WTC11 (cell line): ENCODE measurements at regions not wholly inside any gene's neighbourhood (a gene's known extent, or its start where the extent isn't known, plus 50 kb on each side); places are given as distances from the start of the nearest gene placed in this dataset.

Experiments used
- ATAC-seq: fragments of 200-7000 bp; cut with Tn5 transposase; 2 replicates; pipeline ENCODE4 v1.10.0; 2021; ENCODE audit warnings: mild to moderate bottlenecking, moderate library complexity
- CTCF ChIA-PET: fragments of 300-600 bp; sonication (Branson Sonifier 250); formaldehyde crosslinking; loops from one replicate; lab custom pipeline; 2021; ENCODE audit warnings: antibody characterized with exemption; lab: Charles Lee
- POLR2A ChIA-PET: fragments of 350-600 bp; sonication (Branson Sonifier 250); formaldehyde crosslinking; loops from one replicate; lab custom pipeline; 2021; ENCODE audit warnings: antibody characterized with exemption; lab: Charles Lee
- DNase-seq: peaks from one replicate; pipeline ENCODE4 v3.0.0; 2021; ENCODE audit warnings: low spot score
- H3K27ac Mint-ChIP-seq: 2 replicates; pipeline ENCODE4 v1.8.0; 2021; ENCODE audit warnings: mixed read lengths
- H3K27me3 Mint-ChIP-seq: 2 replicates; pipeline ENCODE4 v1.8.0; 2021; ENCODE audit warnings: low read depth, mild to moderate bottlenecking, moderate library complexity, mixed read lengths
- H3K36me3 Mint-ChIP-seq: 2 replicates; pipeline ENCODE4 v1.8.0; 2021; ENCODE audit warnings: mixed read lengths
- H3K4me1 Mint-ChIP-seq: 2 replicates; pipeline ENCODE4 v1.8.0; 2022; ENCODE audit warnings: mixed read lengths
- H3K4me3 Mint-ChIP-seq: 2 replicates; pipeline ENCODE4 v1.8.0; 2021; ENCODE audit warnings: mild to moderate bottlenecking, moderate library complexity, mixed read lengths
- H3K9me3 Mint-ChIP-seq: 2 replicates; pipeline ENCODE4 v1.8.0; 2021; ENCODE audit warnings: mixed read lengths
- ATF2 ChIP-seq: sonication (generic); formaldehyde crosslinking; IDR thresholded peaks from 2 replicates; pipeline ENCODE4 v1.8.1; 2022; ENCODE audit warnings: low read depth, missing genetic modification reagents, borderline replicate concordance
- ELF4 ChIP-seq: sonication (generic); formaldehyde crosslinking; IDR thresholded peaks from 2 replicates; pipeline ENCODE4 v1.8.1; 2022; ENCODE audit warnings: low read depth, mild to moderate bottlenecking, moderate library complexity, missing genetic modification reagents
- ERG ChIP-seq: fragments of 250-450 bp; sonication (Bioruptor Pico); IDR thresholded peaks from 2 replicates; pipeline ENCODE4 v1.8.0; 2021; ENCODE audit warnings: mild to moderate bottlenecking
- ETV6 ChIP-seq: sonication (generic); formaldehyde crosslinking; IDR thresholded peaks from 2 replicates; pipeline ENCODE4 v1.8.1; 2022; ENCODE audit warnings: mild to moderate bottlenecking, missing genetic modification reagents
- FOXP1 ChIP-seq: sonication (generic); formaldehyde crosslinking; IDR thresholded peaks from 2 replicates; pipeline ENCODE4 v1.8.0; 2022; ENCODE audit warnings: missing genetic modification reagents, mild to moderate bottlenecking, moderate library complexity, borderline replicate concordance
- IRF2 ChIP-seq: sonication (generic); formaldehyde crosslinking; IDR thresholded peaks from 2 replicates; pipeline ENCODE4 v1.8.0; 2022; ENCODE audit warnings: low read depth, missing genetic modification reagents, borderline replicate concordance
- JUN ChIP-seq: sonication (generic); formaldehyde crosslinking; IDR thresholded peaks from 2 replicates; pipeline ENCODE4 v1.8.0; 2023; ENCODE audit warnings: mild to moderate bottlenecking, missing genetic modification reagents
- KAT7 ChIP-seq: sonication (generic); formaldehyde crosslinking; IDR thresholded peaks from 2 replicates; pipeline ENCODE4 v1.8.1; 2023; ENCODE audit warnings: missing genetic modification reagents, mild to moderate bottlenecking, borderline replicate concordance
- NFYB ChIP-seq: sonication (generic); formaldehyde crosslinking; conservative IDR thresholded peaks from 2 replicates; pipeline ENCODE4 v1.8.0; 2022; ENCODE audit warnings: low read depth, missing genetic modification reagents
- NR1H2 ChIP-seq: sonication (generic); formaldehyde crosslinking; IDR thresholded peaks from 2 replicates; pipeline ENCODE4 v1.9.0; 2021; ENCODE audit warnings: mild to moderate bottlenecking, moderate library complexity, missing genetic modification reagents
- OVOL2 ChIP-seq: fragments of 250-450 bp; sonication (Bioruptor Pico); IDR thresholded peaks from 2 replicates; pipeline ENCODE4 v1.9.0; 2021; ENCODE audit warnings: mild to moderate bottlenecking, borderline replicate concordance
- PRDM15 ChIP-seq: sonication (generic); formaldehyde crosslinking; IDR thresholded peaks from 2 replicates; pipeline ENCODE4 v1.8.0; 2022; ENCODE audit warnings: missing genetic modification reagents
- PRRX2 ChIP-seq: fragments of 250-450 bp; sonication (Bioruptor Pico); IDR thresholded peaks from 2 replicates; pipeline ENCODE4 v1.8.0; 2021; ENCODE audit warnings: mild to moderate bottlenecking
- SOX15 ChIP-seq: fragments of 250-450 bp; sonication (Bioruptor Pico); IDR thresholded peaks from 2 replicates; pipeline ENCODE4 v1.9.0; 2021; ENCODE audit warnings: mild to moderate bottlenecking
- TP53 ChIP-seq: sonication (generic); formaldehyde crosslinking; IDR thresholded peaks from 2 replicates; pipeline ENCODE4 v1.8.1; 2023; ENCODE audit warnings: mild to moderate bottlenecking, missing genetic modification reagents
- ZNF121 ChIP-seq: sonication (generic); formaldehyde crosslinking; IDR thresholded peaks from 2 replicates; pipeline ENCODE4 v1.8.0; 2023; ENCODE audit warnings: missing genetic modification reagents
- ZNF138 ChIP-seq: sonication (generic); formaldehyde crosslinking; conservative IDR thresholded peaks from 2 replicates; pipeline ENCODE4 v1.8.1; 2022; ENCODE audit warnings: mild to moderate bottlenecking, moderate library complexity, missing genetic modification reagents
- ZNF219 ChIP-seq: sonication (generic); formaldehyde crosslinking; IDR thresholded peaks from 2 replicates; pipeline ENCODE4 v1.8.0; 2023; ENCODE audit warnings: missing genetic modification reagents, mild to moderate bottlenecking, borderline replicate concordance
- ZNF232 ChIP-seq: sonication (generic); formaldehyde crosslinking; IDR thresholded peaks from 2 replicates; pipeline ENCODE4 v1.8.0; 2022; ENCODE audit warnings: mild to moderate bottlenecking, missing genetic modification reagents
- ZNF263 ChIP-seq: sonication (generic); formaldehyde crosslinking; IDR thresholded peaks from 2 replicates; pipeline ENCODE4 v1.8.1; 2022; ENCODE audit warnings: low read depth, mild to moderate bottlenecking, moderate library complexity, missing genetic modification reagents
- ZNF416 ChIP-seq: fragments of 250-450 bp; sonication (Bioruptor Pico); IDR thresholded peaks from 2 replicates; pipeline ENCODE4 v1.9.0; 2021; ENCODE audit warnings: mild to moderate bottlenecking, inconsistent platforms
- ZNF423 ChIP-seq: fragments of 250-450 bp; sonication (Bioruptor Pico); IDR thresholded peaks from 2 replicates; pipeline ENCODE4 v2.1.2; 2022; ENCODE audit warnings: mild to moderate bottlenecking, moderate library complexity
- ZNF425 ChIP-seq: fragments of 250-450 bp; sonication (Bioruptor Pico); conservative IDR thresholded peaks from 2 replicates; pipeline ENCODE4 v1.9.0; 2021; ENCODE audit warnings: mild to moderate bottlenecking

- TF ChIP-seq OVOL2 (CRISPR knock-in tag), result no peak
- no peak for TF ChIP-seq ZNF423 (CRISPR knock-in tag)
- no peak for TF ChIP-seq ZNF138 (CRISPR knock-in tag)
- TF ChIP-seq ZNF263 (CRISPR knock-in tag), result no peak
- no peak for TF ChIP-seq ELF4 (CRISPR knock-in tag)
Observed at GRCh38 chr2:117085737-117086136, 728.8 kb upstream of the DDX18 start (continued).

GRCh38 chr2:117086174-117086942 is 728.1 kb upstream of the DDX18 start:
- POLR2A ChIA-PET, result no interaction called here
- CTCF ChIA-PET, result no interaction called here
- Mint-ChIP-seq H3K4me3 (no peak overlapping the region), H3K27me3 (peaks cover 99% of the 10 kb centered on the region), H3K27ac (no peak overlapping the region), H3K9me3 (no peaks in the 10 kb centered on the region), H3K4me1 (peaks cover 45% of the 10 kb centered on the region), H3K36me3 (no peaks in the 10 kb centered on the region)
- no peak for DNase-seq
- TF ChIP-seq ZNF138 (CRISPR knock-in tag), result no peak
- TF ChIP-seq ZNF219 (CRISPR knock-in tag), result no peak
- no peak for TF ChIP-seq PRDM15 (CRISPR knock-in tag)
- ATAC-seq, result no peak

- H3K4me1 Mint-ChIP-seq, result peaks cover 45% of the 10 kb centered on the region
- ChIA-PET CTCF (no interaction called here), POLR2A (no interaction called here)
- TF ChIP-seq IRF2 (CRISPR knock-in tag), result no peak
- no peak for TF ChIP-seq ZNF263 (CRISPR knock-in tag)
- TF ChIP-seq PRRX2 (CRISPR knock-in tag), result no peak
- no peak for TF ChIP-seq TP53 (CRISPR knock-in tag)
- no peak for TF ChIP-seq NR1H2 (CRISPR knock-in tag)
- no peak for TF ChIP-seq KAT7 (CRISPR knock-in tag)
- TF ChIP-seq ZNF138 (CRISPR knock-in tag), result no peak
- TF ChIP-seq ATF2 (CRISPR knock-in tag), result no peak
- no peak for TF ChIP-seq ZNF425 (CRISPR knock-in tag)
- TF ChIP-seq ETV6 (CRISPR knock-in tag), result no peak
- TF ChIP-seq ZNF232 (CRISPR knock-in tag), result no peak
- no peak for TF ChIP-seq ERG (CRISPR knock-in tag)
- TF ChIP-seq SOX15 (CRISPR knock-in tag), result no peak
- no peak for TF ChIP-seq ZNF416 (CRISPR knock-in tag)
- no peak for TF ChIP-seq ZNF121 (CRISPR knock-in tag)
- TF ChIP-seq JUN, result no peak
- TF ChIP-seq FOXP1, result no peak
- no peak for TF ChIP-seq NFYB
- H3K4me3 Mint-ChIP-seq, result no peak overlapping the region
- ATAC-seq (no peak), DNase-seq (no peak)
- H3K27me3 Mint-ChIP-seq, result peaks cover 99% of the 10 kb centered on the region
- H3K9me3 Mint-ChIP-seq, result no peaks in the 10 kb centered on the region
- no peaks in the 10 kb centered on the region for H3K36me3 Mint-ChIP-seq
- H3K27ac Mint-ChIP-seq, result no peak overlapping the region
Observed at GRCh38 chr2:117086943-117087250, 727.6 kb upstream of the DDX18 start.
